Keratinocyte (primary cell): ENCODE measurements at regions not wholly inside any gene's neighbourhood (a gene's known extent, or its start where the extent isn't known, plus 50 kb on each side); places are given as distances from the start of the nearest gene placed in this dataset.

Experiments used
- DNase-seq: peaks from one replicate; pipeline ENCODE4 v3.0.0-alpha.2; 2011; ENCODE audit warnings: low read depth, missing footprints, low spot score
- FAIRE-seq: peaks from 2 replicates; lab custom pipeline; 2011; peaks lifted over from hg19 to GRCh38; lab: Jason Lieb, UNC
- H2AFZ ChIP-seq: 2 replicates; pipeline ENCODE4 v1.6.0; 2012; ENCODE audit warnings: low read length, control low read depth, inconsistent platforms; ENCODE audit not compliant: control insufficient read depth
- H3K27ac ChIP-seq: 2 replicates; pipeline ENCODE4 v1.5.1; 2011; ENCODE audit warnings: low read length; ENCODE audit not compliant: control insufficient read depth, insufficient read depth
- H3K27me3 ChIP-seq: 3 replicates; pipeline ENCODE4 v1.6.0; 2011; ENCODE audit warnings: low read length; ENCODE audit not compliant: control insufficient read depth, insufficient read depth; ENCODE audit errors: extremely low read depth
- H3K36me3 ChIP-seq, 2 experiments: 2 replicates in 1 of 2; 3 replicates in 1 of 2; pipeline ENCODE4 v1.5.1; 2011; ENCODE audit warnings: low read length in 2 of 2, mild to moderate bottlenecking in 1 of 2; ENCODE audit not compliant: control insufficient read depth in 2 of 2, insufficient read depth in 2 of 2; ENCODE audit errors: extremely low read depth in 1 of 2
- H3K4me1 ChIP-seq: 3 replicates; pipeline ENCODE4 v1.5.1; 2011; ENCODE audit warnings: low read length; ENCODE audit not compliant: control insufficient read depth, insufficient read depth; ENCODE audit errors: extremely low read depth
- H3K4me2 ChIP-seq: 3 replicates; pipeline ENCODE4 v1.6.0; 2011; ENCODE audit warnings: low read depth, low read length; ENCODE audit not compliant: control insufficient read depth, insufficient read depth; ENCODE audit errors: extremely low read depth
- H3K4me3 ChIP-seq, 3 experiments: fragments of 200-600 bp in 1 of 3; sonication (generic) in 1 of 3; 2 replicates in 2 of 3; 3 replicates in 1 of 3; pipeline ENCODE4 v1.5.1; 2011 to 2016; ENCODE audit warnings: low read length in 3 of 3, mild to moderate bottlenecking in 3 of 3, control low read depth in 2 of 3, inconsistent platforms in 1 of 3, low read depth in 1 of 3, mixed read lengths in 1 of 3, mixed run types in 1 of 3, moderate library complexity in 1 of 3; ENCODE audit not compliant: control insufficient read depth in 2 of 3, insufficient read depth in 2 of 3; ENCODE audit errors: extremely low read depth in 1 of 3
- H3K79me2 ChIP-seq: 2 replicates; pipeline ENCODE4 v1.6.0; 2012; ENCODE audit warnings: low read length; ENCODE audit not compliant: control insufficient read depth, insufficient read depth
- H3K9ac ChIP-seq: 3 replicates; pipeline ENCODE4 v1.6.0; 2011; ENCODE audit warnings: low read length; ENCODE audit not compliant: control insufficient read depth, insufficient read depth; ENCODE audit errors: extremely low read depth
- H3K9me1 ChIP-seq: 3 replicates; pipeline ENCODE4 v1.6.0; 2011; ENCODE audit warnings: low read length; ENCODE audit not compliant: control insufficient read depth, insufficient read depth; ENCODE audit errors: extremely low read depth
- H3K9me3 ChIP-seq: 2 replicates; pipeline ENCODE4 v1.5.1; 2012; ENCODE audit warnings: low read depth, low read length; ENCODE audit not compliant: control insufficient read depth
- H4K20me1 ChIP-seq: 3 replicates; pipeline ENCODE4 v1.6.0; 2011; ENCODE audit warnings: low read length; ENCODE audit not compliant: control insufficient read depth, insufficient read depth; ENCODE audit errors: extremely low read depth
- EZH2 ChIP-seq: IDR thresholded peaks from one replicate; pipeline ENCODE4 v1.6.1; 2012; ENCODE audit warnings: inconsistent platforms, mild to moderate bottlenecking, low read length, moderate library complexity
- dilution Hi-C: fragments of 300-500 bp; cut with MboI; formaldehyde crosslinking; loops from one replicate; pipeline ENCODE4 v1.7.0; 2020; ENCODE audit warnings: low sequenced_read_pairs; ENCODE audit not compliant: extremely low pct_ligation_motif_present
- TF ChIP-seq, protein P1 (sequence below), 3 experiments: IDR thresholded peaks in 1 of 3; conservative IDR thresholded peaks in 1 of 3; optimal IDR thresholded peaks in 1 of 3; 2 replicates in 2 of 3; 3 replicates in 1 of 3; pipeline versions ENCODE3 to v1.5.1; 2011; ENCODE audit warnings: low read length in 3 of 3, mild to moderate bottlenecking in 3 of 3, moderate library complexity in 2 of 3, control low read depth in 1 of 3, inconsistent platforms in 1 of 3; ENCODE audit not compliant: insufficient read depth in 2 of 3; ENCODE audit errors: extremely low read depth in 1 of 3

DNA sequence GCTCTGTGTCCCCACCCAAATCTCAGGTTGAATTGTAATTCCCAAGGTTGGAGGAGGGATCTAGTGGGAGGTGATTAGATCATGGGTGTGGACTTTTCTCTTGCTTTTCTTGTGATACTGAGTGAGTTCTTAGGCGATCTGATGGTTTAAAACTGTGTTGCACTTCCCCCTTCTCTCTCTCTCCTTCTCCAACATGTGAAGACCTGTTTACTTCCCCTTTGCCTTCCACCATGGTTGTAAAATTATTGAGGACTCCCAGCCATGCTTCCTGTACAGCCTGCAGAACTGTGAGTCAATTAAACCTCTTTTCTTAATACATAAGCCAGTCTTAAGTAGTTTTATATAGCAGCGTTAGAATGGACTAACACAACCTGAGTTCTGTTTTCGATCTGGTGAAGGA, 738.2 kb downstream of the ARAP2 start:
- Histone ChIP-seq H3K9ac (no peak overlapping the region), H3K9me1 (no peaks in the 10 kb centered on the region), H3K27me3 (no peaks in the 10 kb centered on the region), H3K79me2 (no peaks in the 10 kb centered on the region), H4K20me1 (no peaks in the 10 kb centered on the region), H3K9me3 (no peaks in the 10 kb centered on the region), H3K4me3 (no peak overlapping the region), H2AFZ (no peak overlapping the region), H3K27ac (no peak overlapping the region), H3K36me3 (no peaks in the 10 kb centered on the region), H3K4me2 (no peak overlapping the region), H3K4me1 (no peaks in the 10 kb centered on the region)
- TF ChIP-seq, protein P1, sequence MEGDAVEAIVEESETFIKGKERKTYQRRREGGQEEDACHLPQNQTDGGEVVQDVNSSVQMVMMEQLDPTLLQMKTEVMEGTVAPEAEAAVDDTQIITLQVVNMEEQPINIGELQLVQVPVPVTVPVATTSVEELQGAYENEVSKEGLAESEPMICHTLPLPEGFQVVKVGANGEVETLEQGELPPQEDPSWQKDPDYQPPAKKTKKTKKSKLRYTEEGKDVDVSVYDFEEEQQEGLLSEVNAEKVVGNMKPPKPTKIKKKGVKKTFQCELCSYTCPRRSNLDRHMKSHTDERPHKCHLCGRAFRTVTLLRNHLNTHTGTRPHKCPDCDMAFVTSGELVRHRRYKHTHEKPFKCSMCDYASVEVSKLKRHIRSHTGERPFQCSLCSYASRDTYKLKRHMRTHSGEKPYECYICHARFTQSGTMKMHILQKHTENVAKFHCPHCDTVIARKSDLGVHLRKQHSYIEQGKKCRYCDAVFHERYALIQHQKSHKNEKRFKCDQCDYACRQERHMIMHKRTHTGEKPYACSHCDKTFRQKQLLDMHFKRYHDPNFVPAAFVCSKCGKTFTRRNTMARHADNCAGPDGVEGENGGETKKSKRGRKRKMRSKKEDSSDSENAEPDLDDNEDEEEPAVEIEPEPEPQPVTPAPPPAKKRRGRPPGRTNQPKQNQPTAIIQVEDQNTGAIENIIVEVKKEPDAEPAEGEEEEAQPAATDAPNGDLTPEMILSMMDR (optimal IDR thresholded peaks at IDR 0.05 in 1 of 3, IDR thresholded peaks at IDR 0.05 in 1 of 3, conservative IDR thresholded peaks at IDR 0.05 in 1 of 3; ENCODE audit: extremely low read depth in 1 of 3, insufficient read depth in 2 of 3, low read length in 3 of 3) = no peak
- TF ChIP-seq EZH2 = no peak
- dilution Hi-C loops = no loop called here
- FAIRE-seq (no peak), DNase-seq (no peak)

DNA sequence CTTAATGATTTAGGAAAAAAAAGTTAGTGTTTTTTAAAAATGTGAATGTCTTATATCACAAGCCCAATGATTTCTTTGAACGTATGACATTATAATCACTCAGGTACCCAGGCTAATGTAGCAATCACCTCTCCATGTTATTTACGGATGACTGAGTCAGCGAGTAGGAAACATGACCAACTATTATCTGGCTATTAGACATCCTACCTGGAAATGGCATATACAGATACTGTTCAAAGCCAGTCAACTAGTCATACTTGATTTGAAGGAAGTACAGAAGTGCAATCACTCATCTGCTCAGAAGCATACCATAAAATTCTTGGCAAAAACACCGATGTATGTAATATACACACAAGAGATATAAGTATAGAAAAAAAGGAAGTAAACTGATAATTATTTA, 732.5 kb downstream of the ARAP2 start:
- H3K79me2 ChIP-seq = no peaks in the 10 kb centered on the region
- no peaks in the 10 kb centered on the region for H3K9me3 ChIP-seq
- H3K4me3 ChIP-seq = no peak overlapping the region
- no peaks in the 10 kb centered on the region for H3K4me1 ChIP-seq
- no peaks in the 10 kb centered on the region for H4K20me1 ChIP-seq
- DNase-seq (no peak), FAIRE-seq (no peak)
- no peak overlapping the region for H3K4me2 ChIP-seq
- no peak for TF ChIP-seq EZH2
- TF ChIP-seq, protein P1 (optimal IDR thresholded peaks at IDR 0.05 in 1 of 3, IDR thresholded peaks at IDR 0.05 in 1 of 3, conservative IDR thresholded peaks at IDR 0.05 in 1 of 3; ENCODE audit: extremely low read depth in 1 of 3, insufficient read depth in 2 of 3, low read length in 3 of 3) = no peak
- H2AFZ ChIP-seq = no peak overlapping the region
- dilution Hi-C loops = no loop called here
- H3K9me1 ChIP-seq = no peaks in the 10 kb centered on the region
- no peak overlapping the region for H3K9ac ChIP-seq
- no peaks in the 10 kb centered on the region for H3K27me3 ChIP-seq
- H3K36me3 ChIP-seq = no peaks in the 10 kb centered on the region
- H3K27ac ChIP-seq = no peak overlapping the region
